HUES64 (cell line): ENCODE measurements at regions not wholly inside any gene's neighbourhood (a gene's known extent, or its start where the extent isn't known, plus 50 kb on each side); places are given as distances from the start of the nearest gene placed in this dataset.

Source experiments
- H3K27ac ChIP-seq: 2 replicates; pipeline ENCODE4 v1.7.0; 2013; ENCODE audit warnings: low read depth, low read length, inconsistent platforms
- H3K27me3 ChIP-seq: 2 replicates; pipeline ENCODE4 v1.6.1; 2013; ENCODE audit warnings: mild to moderate bottlenecking, low read length; ENCODE audit not compliant: insufficient read depth
- H3K36me3 ChIP-seq: 2 replicates; pipeline ENCODE4 v1.6.1; 2013; ENCODE audit warnings: mild to moderate bottlenecking, low read length; ENCODE audit not compliant: insufficient read depth
- H3K4me1 ChIP-seq: 2 replicates; pipeline ENCODE4 v1.6.1; 2013; ENCODE audit warnings: mild to moderate bottlenecking, low read length, moderate library complexity; ENCODE audit not compliant: insufficient read depth
- H3K4me3 ChIP-seq: 2 replicates; pipeline ENCODE4 v1.5.1; 2013; ENCODE audit warnings: mild to moderate bottlenecking, low read length, moderate library complexity
- H3K9ac ChIP-seq: 2 replicates; pipeline ENCODE4 v1.6.1; 2013; ENCODE audit warnings: mild to moderate bottlenecking, low read depth, low read length
- H3K9me3 ChIP-seq: 2 replicates; pipeline ENCODE4 v1.6.1; 2013; ENCODE audit warnings: low read depth, low read length; ENCODE audit not compliant: insufficient read depth
- WGBS: fragments of 150-250, 120-280 bp; methylation state at CpG from one replicate; pipeline ENCODE4 v1.1.7; 2013; ENCODE audit warnings: missing lambda C conversion rate; 5-methylcytosine and 5-hydroxymethylcytosine counted together

GRCh38 chr13:94902722-94903407 is 190.5 kb upstream of the SOX21 start:
- Histone ChIP-seq H3K9me3 (no peaks in the 10 kb centered on the region), H3K9ac (no peak overlapping the region), H3K4me1 (no peaks in the 10 kb centered on the region), H3K27me3 (no peaks in the 10 kb centered on the region), H3K36me3 (no peaks in the 10 kb centered on the region), H3K4me3 (no peak overlapping the region), H3K27ac (no peak overlapping the region)
- 87% methylated on average over 4 of the region's 4 CpGs for WGBS

GRCh38 chr13:94901070-94901469 is 188.7 kb upstream of the SOX21 start:
- Histone ChIP-seq H3K36me3 (no peaks in the 10 kb centered on the region), H3K9me3 (no peaks in the 10 kb centered on the region)
- WGBS = 92% methylated on average over 3 of the region's 3 CpGs

GRCh38 chr13:94896719-94897317 is 184.5 kb upstream of the SOX21 start:
- no CpG with 5 or more reads among the region's 5 CpGs for WGBS
- H3K27me3 ChIP-seq = no peaks in the 10 kb centered on the region
- H3K27ac ChIP-seq = no peak overlapping the region
- no peaks in the 10 kb centered on the region for H3K4me1 ChIP-seq
- no peaks in the 10 kb centered on the region for H3K36me3 ChIP-seq
- H3K9me3 ChIP-seq = no peaks in the 10 kb centered on the region
- H3K4me3 ChIP-seq = no peak overlapping the region
- no peak overlapping the region for H3K9ac ChIP-seq

More at GRCh38 chr13:94901070-94901469, 188.7 kb upstream of the SOX21 start:
- H3K9ac ChIP-seq = no peak overlapping the region
- no peak overlapping the region for H3K27ac ChIP-seq
- no peak overlapping the region for H3K4me3 ChIP-seq
- no peaks in the 10 kb centered on the region for H3K27me3 ChIP-seq
- no peaks in the 10 kb centered on the region for H3K4me1 ChIP-seq

GRCh38 chr13:94896238-94896637 is 183.9 kb upstream of the SOX21 start:
- Histone ChIP-seq H3K27me3 (no peaks in the 10 kb centered on the region), H3K4me3 (no peak overlapping the region), H3K9ac (no peak overlapping the region), H3K36me3 (no peaks in the 10 kb centered on the region), H3K27ac (no peak overlapping the region), H3K9me3 (no peaks in the 10 kb centered on the region), H3K4me1 (no peaks in the 10 kb centered on the region)
- 100% methylated on average over 2 of the region's 2 CpGs for WGBS

- 89% methylated on average over 1 of the region's 2 CpGs for WGBS
- no peaks in the 10 kb centered on the region for H3K27me3 ChIP-seq
- no peak overlapping the region for H3K9ac ChIP-seq
- no peaks in the 10 kb centered on the region for H3K4me1 ChIP-seq
- H3K4me3 ChIP-seq = no peak overlapping the region
- no peaks in the 10 kb centered on the region for H3K36me3 ChIP-seq
- no peaks in the 10 kb centered on the region for H3K9me3 ChIP-seq
- H3K27ac ChIP-seq = no peak overlapping the region
These were observed 173.8 kb upstream of the SOX21 start for GRCh38 chr13:94886191-94886590.

GRCh38 chr13:94880463-94880862 is 168.1 kb upstream of the SOX21 start:
- no peak overlapping the region for H3K27ac ChIP-seq
- no peak overlapping the region for H3K4me3 ChIP-seq
- WGBS = 86% methylated on average over 2 of the region's 2 CpGs
- no peaks in the 10 kb centered on the region for H3K27me3 ChIP-seq
- H3K4me1 ChIP-seq = no peaks in the 10 kb centered on the region
- H3K36me3 ChIP-seq = no peaks in the 10 kb centered on the region
- H3K9ac ChIP-seq = no peak overlapping the region
- no peaks in the 10 kb centered on the region; the same call in 1 of the 2 replicates for H3K9me3 ChIP-seq

- no peaks in the 10 kb centered on the region; the same call in 1 of the 2 replicates for H3K9me3 ChIP-seq
- H3K4me3 ChIP-seq = no peak overlapping the region
- no peak overlapping the region for H3K27ac ChIP-seq
- H3K4me1 ChIP-seq = no peaks in the 10 kb centered on the region
- H3K36me3 ChIP-seq = no peaks in the 10 kb centered on the region
- WGBS = 93% methylated on average over 7 of the region's 7 CpGs
- H3K27me3 ChIP-seq = no peaks in the 10 kb centered on the region
- no peak overlapping the region for H3K9ac ChIP-seq
These were observed 166.3 kb upstream of the SOX21 start for GRCh38 chr13:94878602-94879165.

- no peaks in the 10 kb centered on the region for H3K4me1 ChIP-seq
- no peak overlapping the region for H3K27ac ChIP-seq
- H3K4me3 ChIP-seq = no peak overlapping the region
- H3K9me3 ChIP-seq = no peaks in the 10 kb centered on the region
- no peak overlapping the region for H3K9ac ChIP-seq
- H3K36me3 ChIP-seq = no peaks in the 10 kb centered on the region
- no peaks in the 10 kb centered on the region for H3K27me3 ChIP-seq
- WGBS = 93% methylated on average over 5 of the region's 6 CpGs
These were observed 152.1 kb upstream of the SOX21 start for GRCh38 chr13:94864474-94864873.

GRCh38 chr13:94860981-94861407 is 148.6 kb upstream of the SOX21 start:
- WGBS = 88% methylated on average over 8 of the region's 8 CpGs
- Histone ChIP-seq H3K9ac (no peak overlapping the region), H3K27me3 (no peaks in the 10 kb centered on the region), H3K36me3 (no peaks in the 10 kb centered on the region), H3K27ac (no peak overlapping the region), H3K4me3 (no peak overlapping the region), H3K4me1 (no peaks in the 10 kb centered on the region; the same call in 1 of the 2 replicates), H3K9me3 (no peaks in the 10 kb centered on the region)

GRCh38 chr13:94859811-94860210 is 147.5 kb upstream of the SOX21 start:
- no peaks in the 10 kb centered on the region for H3K27me3 ChIP-seq
- no peaks in the 10 kb centered on the region for H3K9me3 ChIP-seq
- no peak overlapping the region for H3K27ac ChIP-seq
- no peaks in the 10 kb centered on the region for H3K36me3 ChIP-seq
- no peak overlapping the region for H3K4me3 ChIP-seq
- H3K4me1 ChIP-seq = no peaks in the 10 kb centered on the region; the same call in 1 of the 2 replicates
- 94% methylated on average over 2 of the region's 2 CpGs for whole genome bisulfite sequencing
- no peak overlapping the region for H3K9ac ChIP-seq

- Histone ChIP-seq H3K27me3 (no peaks in the 10 kb centered on the region), H3K9ac (no peak overlapping the region), H3K4me3 (no peak overlapping the region), H3K27ac (no peak overlapping the region), H3K36me3 (no peaks in the 10 kb centered on the region), H3K9me3 (peaks cover under 1% of the 10 kb centered on the region; the same call in 1 of the 2 replicates), H3K4me1 (no peaks in the 10 kb centered on the region; the same call in 1 of the 2 replicates)
- WGBS = 86% methylated on average over 11 of the region's 11 CpGs
These were observed 146.9 kb upstream of the SOX21 start for GRCh38 chr13:94859278-94859691.
